GM23338 (cell line): ENCODE measurements at regions not wholly inside any gene's neighbourhood (a gene's known extent, or its start where the extent isn't known, plus 50 kb on each side); places are given as distances from the start of the nearest gene placed in this dataset.

Experiments
- ATAC-seq: fragments of 200-7000 bp; cut with Tn5 transposase; 3 replicates; pipeline ENCODE4 v1.9.1; 2020
- DNase-seq: peaks from one replicate; pipeline ENCODE4 v3.0.0-alpha.2; 2015; ENCODE audit warnings: low spot score
- H2AFZ ChIP-seq: fragments of 200-600 bp; sonication (generic); 2 replicates; pipeline ENCODE4 v1.8.0; 2016; ENCODE audit warnings: antibody characterized with exemption, mild to moderate bottlenecking, moderate library complexity
- H3F3A ChIP-seq: fragments of 200-600 bp; sonication (generic); replicated peaks from 2 replicates; pipeline ENCODE4 v1.8.0; 2017; ENCODE audit warnings: antibody characterized with exemption, mixed run types, low read depth
- H3K27ac ChIP-seq: fragments of 200-600 bp; sonication (generic); 2 replicates; pipeline ENCODE4 v1.6.1; 2016; ENCODE audit warnings: low read depth
- H3K27me3 ChIP-seq: fragments of 200-600 bp; sonication (generic); 2 replicates; pipeline ENCODE4 v1.8.0; 2016; ENCODE audit warnings: mild to moderate bottlenecking, mixed run types, moderate library complexity; ENCODE audit not compliant: insufficient read depth
- H3K36me3 ChIP-seq: fragments of 200-600 bp; sonication (generic); 2 replicates; pipeline ENCODE4 v1.8.0; 2016; ENCODE audit warnings: mild to moderate bottlenecking; ENCODE audit not compliant: insufficient read depth
- H3K4me1 ChIP-seq: fragments of 200-600 bp; sonication (generic); 2 replicates; pipeline ENCODE4 v1.8.0; 2016; ENCODE audit warnings: mild to moderate bottlenecking, moderate library complexity; ENCODE audit not compliant: insufficient read depth
- H3K4me2 ChIP-seq: fragments of 200-600 bp; sonication (generic); 2 replicates; pipeline ENCODE4 v1.7.1; 2017; ENCODE audit warnings: mixed run types
- H3K4me3 ChIP-seq: fragments of 200-600 bp; sonication (generic); 2 replicates; pipeline ENCODE4 v1.6.1; 2016; ENCODE audit warnings: mixed run types
- H3K79me2 ChIP-seq: fragments of 200-600 bp; sonication (generic); replicated peaks from 2 replicates; pipeline ENCODE4 v1.8.0; 2017; ENCODE audit warnings: mild to moderate bottlenecking; ENCODE audit not compliant: insufficient read depth
- H3K9me2 ChIP-seq: fragments of 200-600 bp; sonication (generic); 2 replicates; pipeline ENCODE4 v1.8.0; 2017; ENCODE audit not compliant: insufficient read depth
- H4K20me1 ChIP-seq: fragments of 200-600 bp; sonication (generic); replicated peaks from 2 replicates; pipeline ENCODE4 v1.8.0; 2017; ENCODE audit warnings: mild to moderate bottlenecking; ENCODE audit not compliant: insufficient read depth
- H3K27ac Mint-ChIP-seq: 2 replicates; pipeline ENCODE4 v1.8.0; 2020; ENCODE audit warnings: inconsistent platforms, mild to moderate bottlenecking, moderate library complexity, mixed read lengths
- H3K27me3 Mint-ChIP-seq: 3 replicates; pipeline ENCODE4 v1.8.0; 2022; ENCODE audit warnings: low read depth, mild to moderate bottlenecking, moderate library complexity, mixed read lengths, inconsistent platforms; ENCODE audit not compliant: insufficient read depth, poor library complexity
- H3K36me3 Mint-ChIP-seq: 3 replicates; pipeline ENCODE4 v1.8.0; 2021; ENCODE audit warnings: low read depth, mild to moderate bottlenecking, inconsistent platforms, moderate library complexity, mixed read lengths
- H3K4me1 Mint-ChIP-seq: 3 replicates; pipeline ENCODE4 v1.8.0; 2020; ENCODE audit warnings: mild to moderate bottlenecking, inconsistent platforms, mixed read lengths
- H3K4me3 Mint-ChIP-seq: 3 replicates; pipeline ENCODE4 v1.8.0; 2021; ENCODE audit warnings: moderate library complexity, mild to moderate bottlenecking, inconsistent platforms, mixed read lengths
- H3K9me3 Mint-ChIP-seq: 3 replicates; pipeline ENCODE4 v1.8.0; 2020; ENCODE audit warnings: moderate library complexity, mild to moderate bottlenecking, inconsistent platforms, mixed read lengths
- CREB1 ChIP-seq: fragments of 250-450 bp; sonication (Bioruptor Pico); IDR thresholded peaks from 2 replicates; pipeline ENCODE4 v1.5.0; 2020; ENCODE audit warnings: low read depth, mild to moderate bottlenecking, moderate library complexity
- CTCF ChIP-seq, 2 experiments: fragments of 200-600 bp in 1 of 2; sonication (generic) in 1 of 2; conservative IDR thresholded peaks; 2 replicates each; pipeline versions ENCODE4 v1.5.1 to v1.6.1; 2016 to 2017; ENCODE audit warnings: antibody characterized with exemption in 2 of 2, low read depth in 2 of 2, mild to moderate bottlenecking in 2 of 2, moderate library complexity in 1 of 2
- ETS1 ChIP-seq: IDR thresholded peaks from 2 replicates; pipeline ENCODE4 v1.6.1; 2016; ENCODE audit warnings: antibody characterized with exemption
- EZH2 ChIP-seq: fragments of 200-600 bp; sonication (generic); IDR thresholded peaks from one replicate; pipeline ENCODE4 v1.8.0; 2017; ENCODE audit warnings: antibody characterized with exemption, mild to moderate bottlenecking, low read depth; ENCODE audit not compliant: unreplicated experiment
- JUNB ChIP-seq: IDR thresholded peaks from one replicate; pipeline ENCODE4 v1.6.1; 2016; ENCODE audit warnings: antibody characterized with exemption; ENCODE audit not compliant: unreplicated experiment
- NANOG ChIP-seq: IDR thresholded peaks from 2 replicates; pipeline ENCODE4 v1.6.1; 2016; ENCODE audit warnings: antibody characterized with exemption, borderline replicate concordance
- REST ChIP-seq: IDR thresholded peaks from one replicate; pipeline ENCODE4 v1.6.1; 2018; ENCODE audit warnings: antibody characterized with exemption; ENCODE audit not compliant: unreplicated experiment
- STAT1 ChIP-seq: IDR thresholded peaks from one replicate; pipeline ENCODE4 v1.6.1; 2016; ENCODE audit warnings: antibody characterized with exemption; ENCODE audit not compliant: unreplicated experiment
- ZNF114 ChIP-seq: fragments of 250-450 bp; sonication (Bioruptor Pico); IDR thresholded peaks from 2 replicates; pipeline ENCODE4 v1.5.0; 2020; ENCODE audit warnings: mild to moderate bottlenecking, moderate library complexity
- ZNF462 ChIP-seq: fragments of 250-450 bp; sonication (Bioruptor Pico); IDR thresholded peaks from 2 replicates; pipeline ENCODE4 v1.5.0; 2020; ENCODE audit warnings: mild to moderate bottlenecking, moderate library complexity

- peak overlapping the region; percentile 50; the same call in 1 of the 2 replicates for H3K27ac Mint-ChIP-seq
- Histone ChIP-seq H3K4me3 (no peak overlapping the region; the same call in 1 of the 2 replicates), H3K79me2 (no peaks in the 10 kb centered on the region), H3K9me2 (no peaks in the 10 kb centered on the region), H3F3A (no peaks in the 10 kb centered on the region), H3K4me2 (peak overlapping the region; percentile 44), H3K36me3 (no peaks in the 10 kb centered on the region), H2AFZ (0 out of 2 replicates have a peak overlapping the region, but pooled peaks have one; percentile 6), H3K27me3 (no peaks in the 10 kb centered on the region), H3K4me1 (peaks cover 26% of the 10 kb centered on the region), H4K20me1 (no peaks in the 10 kb centered on the region), H3K27ac (peak overlapping the region; percentile 30; the same call in 1 of the 2 replicates)
- peaks cover 16% of the 10 kb centered on the region for H3K9me3 Mint-ChIP-seq
- no peak overlapping the region for H3K4me3 Mint-ChIP-seq
- H3K27me3 Mint-ChIP-seq = peaks cover 10% of the 10 kb centered on the region
- peaks cover 35% of the 10 kb centered on the region for H3K4me1 Mint-ChIP-seq
- peaks cover 12% of the 10 kb centered on the region for H3K36me3 Mint-ChIP-seq
- peak; percentile 26 for DNase-seq
- peak; percentile 52 for ATAC-seq
- TF ChIP-seq REST (no peak), STAT1 (no peak), ZNF114 (CRISPR knock-in tag) (no peak), JUNB (no peak), CREB1 (CRISPR knock-in tag) (no peak), ZNF462 (CRISPR knock-in tag) (no peak), NANOG (no peak), CTCF (conservative IDR thresholded peaks at IDR 0.05; ENCODE audit: low read depth in 2 of 2) (no peak), ETS1 (no peak), EZH2 (no peak)
Observed at GRCh38 chr4:186887291-186887700, 163.6 kb upstream of the FAT1 start.
